ENCODE measurements at regions not wholly inside any gene's neighbourhood (a gene's known extent, or its start where the extent isn't known, plus 50 kb on each side); places are given as distances from the start of the nearest gene placed in this dataset.

DNA sequence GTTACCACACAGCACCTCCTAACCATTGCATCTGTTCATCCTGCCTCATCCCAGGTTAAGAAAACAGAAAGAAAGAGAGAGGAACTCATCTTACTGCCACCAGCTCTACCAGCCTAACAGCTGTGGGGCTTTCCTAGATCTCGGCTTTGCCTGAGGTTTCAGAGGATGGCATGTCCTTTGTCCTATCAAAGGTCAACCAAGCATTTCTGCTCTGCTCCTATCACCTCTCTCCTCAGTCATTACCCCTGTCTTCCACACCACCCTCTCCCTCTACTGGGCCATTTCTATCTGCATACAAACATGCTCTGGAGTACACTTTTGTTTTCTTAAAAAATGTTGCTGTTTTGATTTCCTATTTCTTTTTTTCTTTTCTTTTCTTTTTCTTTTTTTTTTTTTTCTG, 393.3 kb downstream of the IRS2 start:
- Histone ChIP-seq H3K36me3 (ENCODE audit: low read depth) (no peaks in the 10 kb centered on the region), H2AFZ (no peak overlapping the region), H3K9me2 (ENCODE audit: insufficient read depth) (no peaks in the 10 kb centered on the region), H3K27me3 (ENCODE audit: insufficient read depth, low read depth) (no peaks in the 10 kb centered on the region), H3K4me2 (no peak overlapping the region), H3K4me1 (replicated peaks; ENCODE audit: insufficient read depth) (peaks cover 13% of the 10 kb centered on the region), H3K27ac (no peak overlapping the region), H3K4me3 (no peak overlapping the region), H4K20me1 (ENCODE audit: insufficient read depth) (no peaks in the 10 kb centered on the region), H3K79me2 (ENCODE audit: low read depth) (no peaks in the 10 kb centered on the region), H3F3A (ENCODE audit: insufficient read depth, low read depth) (peaks cover 7% of the 10 kb centered on the region; the same call in 1 of the 2 replicates), H3K9me3 (ENCODE audit: insufficient read depth, low read depth) (no peaks in the 10 kb centered on the region)
- no TSS peak for BruUV-seq (replicated peaks)
- no peak for TF ChIP-seq EZH2 (IDR thresholded peaks at IDR 0.05; ENCODE audit: low read depth)
- TF ChIP-seq, protein P1, sequence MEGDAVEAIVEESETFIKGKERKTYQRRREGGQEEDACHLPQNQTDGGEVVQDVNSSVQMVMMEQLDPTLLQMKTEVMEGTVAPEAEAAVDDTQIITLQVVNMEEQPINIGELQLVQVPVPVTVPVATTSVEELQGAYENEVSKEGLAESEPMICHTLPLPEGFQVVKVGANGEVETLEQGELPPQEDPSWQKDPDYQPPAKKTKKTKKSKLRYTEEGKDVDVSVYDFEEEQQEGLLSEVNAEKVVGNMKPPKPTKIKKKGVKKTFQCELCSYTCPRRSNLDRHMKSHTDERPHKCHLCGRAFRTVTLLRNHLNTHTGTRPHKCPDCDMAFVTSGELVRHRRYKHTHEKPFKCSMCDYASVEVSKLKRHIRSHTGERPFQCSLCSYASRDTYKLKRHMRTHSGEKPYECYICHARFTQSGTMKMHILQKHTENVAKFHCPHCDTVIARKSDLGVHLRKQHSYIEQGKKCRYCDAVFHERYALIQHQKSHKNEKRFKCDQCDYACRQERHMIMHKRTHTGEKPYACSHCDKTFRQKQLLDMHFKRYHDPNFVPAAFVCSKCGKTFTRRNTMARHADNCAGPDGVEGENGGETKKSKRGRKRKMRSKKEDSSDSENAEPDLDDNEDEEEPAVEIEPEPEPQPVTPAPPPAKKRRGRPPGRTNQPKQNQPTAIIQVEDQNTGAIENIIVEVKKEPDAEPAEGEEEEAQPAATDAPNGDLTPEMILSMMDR (conservative IDR thresholded peaks at IDR 0.05): no peak
- intact Hi-C loops (cut with micrococcal nuclease; ENCODE audit: unreplicated experiment): no loop called here
- POLR2A ChIA-PET (ENCODE audit: unreplicated experiment): no interaction called here
- no peak for DNase-seq
- CTCF ChIA-PET: no interaction called here

DNA sequence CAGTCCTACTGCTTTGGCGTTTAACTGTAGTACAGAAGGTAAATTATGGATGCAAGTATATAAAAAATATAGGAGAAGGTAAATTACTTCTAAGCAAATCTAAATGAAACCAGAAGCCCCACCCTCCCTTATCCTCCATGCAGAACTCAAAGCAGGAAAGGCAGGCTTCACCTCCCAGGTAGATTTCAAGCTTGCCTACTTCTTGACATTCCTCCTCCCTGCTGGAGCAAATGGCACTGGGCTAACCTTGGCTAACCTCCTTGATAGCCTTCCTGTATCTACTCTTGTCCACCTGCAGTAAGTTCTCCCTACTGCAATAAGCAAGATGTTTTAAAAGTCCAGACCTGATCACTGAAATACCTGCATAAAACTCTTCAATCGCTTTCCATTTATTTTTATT, 396.0 kb downstream of the IRS2 start:
- no TSS peak for BruUV-seq (replicated peaks)
- no peak for DNase-seq
- POLR2A ChIA-PET (ENCODE audit: unreplicated experiment): no interaction called here
- H3K4me2 ChIP-seq: peak overlapping the region; percentile 29; the same call in 1 of the 2 replicates
- H3K27me3 ChIP-seq (ENCODE audit: insufficient read depth, low read depth): no peaks in the 10 kb centered on the region
- H3K79me2 ChIP-seq (ENCODE audit: low read depth): no peaks in the 10 kb centered on the region
- CTCF ChIA-PET: no interaction called here
- H3K4me1 ChIP-seq (replicated peaks; ENCODE audit: insufficient read depth): peaks cover 13% of the 10 kb centered on the region
- H3K4me3 ChIP-seq: no peak overlapping the region
- no peaks in the 10 kb centered on the region for H3K36me3 ChIP-seq (ENCODE audit: low read depth)
- no peak overlapping the region for H3K27ac ChIP-seq
- intact Hi-C loops (cut with micrococcal nuclease; ENCODE audit: unreplicated experiment): no loop called here
- H4K20me1 ChIP-seq (ENCODE audit: insufficient read depth): no peaks in the 10 kb centered on the region
- TF ChIP-seq EZH2 (IDR thresholded peaks at IDR 0.05; ENCODE audit: low read depth): no peak
- TF ChIP-seq, protein P1 (conservative IDR thresholded peaks at IDR 0.05): no peak
- no peak overlapping the region for H2AFZ ChIP-seq
- H3F3A ChIP-seq (ENCODE audit: insufficient read depth, low read depth): peaks cover 7% of the 10 kb centered on the region; the same call in 1 of the 2 replicates
- H3K9me3 ChIP-seq (ENCODE audit: insufficient read depth, low read depth): no peaks in the 10 kb centered on the region
- no peaks in the 10 kb centered on the region for H3K9me2 ChIP-seq (ENCODE audit: insufficient read depth)

DNA sequence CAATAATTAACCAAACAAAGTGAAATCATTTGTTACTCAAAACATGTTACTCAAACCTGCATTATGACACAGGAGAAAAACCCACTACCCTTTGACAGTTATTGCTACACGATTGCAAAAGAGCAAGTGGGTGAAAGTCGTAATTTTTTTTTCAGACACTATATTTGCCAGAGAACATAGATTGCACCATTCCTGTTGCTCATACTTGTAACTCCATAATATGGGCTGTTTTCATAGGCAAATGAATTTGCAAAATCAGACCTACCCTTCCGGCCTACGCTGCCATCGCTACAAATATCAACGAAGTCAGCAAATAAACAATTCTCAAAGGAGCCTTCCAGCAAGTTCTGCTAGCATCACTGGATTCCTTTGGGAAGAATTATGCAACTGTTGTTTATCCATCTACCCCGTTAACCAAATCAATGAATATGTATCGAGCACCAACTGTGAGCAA, 396.5 kb downstream of the IRS2 start:
- peaks cover 18% of the 10 kb centered on the region for H3K4me1 ChIP-seq (replicated peaks; ENCODE audit: insufficient read depth)
- no peaks in the 10 kb centered on the region for H3K9me3 ChIP-seq (ENCODE audit: insufficient read depth, low read depth)
- H3K27me3 ChIP-seq (ENCODE audit: insufficient read depth, low read depth): no peaks in the 10 kb centered on the region
- H3F3A ChIP-seq (ENCODE audit: insufficient read depth, low read depth): peaks cover 11% of the 10 kb centered on the region
- TF ChIP-seq, protein P1 (conservative IDR thresholded peaks at IDR 0.05): no peak
- no peak for TF ChIP-seq EZH2 (IDR thresholded peaks at IDR 0.05; ENCODE audit: low read depth)
- intact Hi-C loops (cut with micrococcal nuclease; ENCODE audit: unreplicated experiment): loop anchor here (10.0 kb wide), 1 partner anchor 425 kb away; no protein-coding TSS in a partner anchor
- ChIA-PET POLR2A (ENCODE audit: unreplicated experiment) (no interaction called here), CTCF (no interaction called here)
- H3K27ac ChIP-seq: peak overlapping the region; percentile 44; the same call in 1 of the 2 replicates
- H4K20me1 ChIP-seq (ENCODE audit: insufficient read depth): no peaks in the 10 kb centered on the region
- H3K79me2 ChIP-seq (ENCODE audit: low read depth): no peaks in the 10 kb centered on the region
- no peak overlapping the region for H3K4me3 ChIP-seq
- H3K9me2 ChIP-seq (ENCODE audit: insufficient read depth): no peaks in the 10 kb centered on the region
- DNase-seq: peak in 1 of 2 experiments; percentile 50
- no TSS peak for BruUV-seq (replicated peaks)
- H2AFZ ChIP-seq: no peak overlapping the region
- H3K36me3 ChIP-seq (ENCODE audit: low read depth): no peaks in the 10 kb centered on the region
- peak overlapping the region; percentile 29; the same call in 1 of the 2 replicates for H3K4me2 ChIP-seq
